HTR-8/SVneo (cell line): ENCODE measurements at regions not wholly inside any gene's neighbourhood (a gene's known extent, or its start where the extent isn't known, plus 50 kb on each side); places are given as distances from the start of the nearest gene placed in this dataset.

Source experiments
- DNase-seq: peaks from one replicate; pipeline ENCODE4 v3.0.0; 2011; ENCODE audit warnings: low spot score, mixed read lengths; ENCODE audit not compliant: insufficient read length
- FAIRE-seq: peaks from 2 replicates; lab custom pipeline; 2011; peaks lifted over from hg19 to GRCh38; lab: Jason Lieb, UNC

DNA sequence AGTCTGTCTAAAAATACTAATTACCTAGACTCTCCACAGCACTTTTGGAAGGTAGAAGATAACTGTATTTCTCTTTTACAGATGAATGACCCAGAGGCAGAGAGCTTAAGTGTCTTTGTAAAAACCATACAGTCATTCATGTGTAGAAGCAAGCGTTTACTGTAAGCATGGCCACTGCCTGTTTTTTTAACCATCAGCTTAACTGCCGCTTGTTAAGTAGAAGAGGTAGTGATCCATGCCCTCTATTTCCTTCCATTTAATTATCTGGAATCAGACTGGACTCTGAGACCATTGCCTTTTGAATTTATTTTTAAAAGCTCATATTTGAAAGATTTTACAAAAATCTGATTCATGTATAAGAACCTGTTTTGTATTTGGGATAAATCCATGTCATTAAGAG lies 111.2 kb upstream of the TECRL start:
- DNase-seq (no peak), FAIRE-seq (no peak)

DNA sequence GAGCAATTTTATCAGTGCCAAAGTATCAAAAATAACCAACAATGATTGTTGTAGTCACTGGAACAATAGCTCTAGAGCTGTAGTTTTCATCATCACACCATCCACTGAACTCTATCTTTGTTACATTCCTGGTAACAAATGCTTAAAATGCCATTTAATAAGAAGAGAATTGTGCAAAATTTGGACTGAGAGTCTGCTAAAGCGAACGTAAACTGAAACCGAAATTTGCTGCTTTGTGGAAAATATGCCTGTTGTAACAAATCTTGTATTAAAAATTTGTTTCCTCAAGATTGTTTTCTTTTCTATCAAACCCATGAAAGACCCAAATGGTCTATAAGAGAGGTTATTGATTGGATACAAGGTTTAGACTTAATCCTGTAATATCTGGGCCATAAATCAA lies 109.3 kb upstream of the TECRL start:
- DNase-seq (no peak), FAIRE-seq (no peak)

DNA sequence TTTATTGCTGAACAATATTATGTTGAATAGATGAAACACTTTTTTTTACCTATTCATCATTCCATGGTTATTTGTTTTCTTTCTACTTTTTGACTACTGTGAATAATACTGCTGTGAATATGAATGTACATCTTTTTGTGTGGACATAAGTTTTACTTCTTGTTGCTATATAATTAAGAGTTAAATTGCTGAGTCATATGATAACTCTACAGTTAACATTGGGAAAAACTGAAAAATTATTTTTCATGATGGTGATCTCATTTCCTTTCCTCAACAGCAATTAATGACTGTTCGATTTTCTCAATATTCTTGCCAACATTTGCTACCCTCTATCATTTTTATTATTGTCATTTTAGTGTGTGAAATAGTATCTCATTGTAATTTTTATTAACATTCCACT lies 106.9 kb upstream of the TECRL start:
- DNase-seq (no peak), FAIRE-seq (no peak)

DNA sequence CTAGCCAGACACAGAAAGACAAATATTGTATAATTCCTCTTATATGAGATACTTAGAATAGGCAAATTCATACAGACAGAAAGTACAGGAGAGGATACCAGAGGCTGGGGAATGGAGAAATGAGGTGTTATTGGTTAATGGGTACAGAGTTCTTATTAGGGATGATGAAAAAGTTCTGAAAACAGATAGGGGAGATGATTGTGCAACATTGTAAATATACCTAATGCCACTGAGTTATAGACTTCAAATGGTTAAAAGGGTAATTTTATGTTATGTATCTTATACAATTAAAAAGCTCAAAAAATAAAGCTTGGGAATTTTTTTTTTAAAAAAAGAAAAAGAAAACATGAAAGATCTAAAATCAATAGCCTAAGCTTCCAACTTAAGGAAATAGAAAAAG lies 98.8 kb upstream of the TECRL start:
- DNase-seq = no peak
- no peak for FAIRE-seq

DNA sequence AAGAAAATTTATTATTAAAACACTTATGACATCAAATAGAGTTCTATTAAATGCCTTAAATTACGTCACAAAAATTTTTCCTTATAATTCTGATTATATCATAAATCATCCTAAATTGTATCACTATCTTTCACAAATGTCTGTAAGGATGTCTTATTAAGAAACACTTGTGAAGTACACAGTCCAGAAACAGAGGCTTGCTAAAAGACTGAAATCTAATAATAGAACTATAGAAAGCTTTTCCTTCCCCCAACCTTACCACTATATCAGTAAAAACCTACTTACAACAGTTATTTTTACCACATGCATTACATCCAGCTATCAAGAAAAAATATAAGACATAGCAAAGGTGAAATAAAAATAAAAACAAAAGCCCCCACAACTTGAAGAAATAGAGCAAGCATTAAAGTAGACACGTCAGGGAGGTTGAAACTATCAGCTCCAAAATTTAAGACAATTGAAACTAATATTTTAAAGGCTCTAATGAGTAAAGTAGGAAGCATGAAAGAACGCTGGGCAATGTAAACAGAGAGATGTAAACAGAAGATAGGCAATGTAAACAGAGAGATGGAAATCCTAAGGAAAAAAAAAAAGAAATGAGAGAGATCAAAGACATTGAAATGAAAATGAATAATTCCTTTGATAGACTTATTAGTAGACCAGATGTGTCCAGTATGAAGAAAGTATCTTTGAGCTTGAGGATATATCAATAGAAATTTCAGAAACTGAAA lies 94.9 kb upstream of the TECRL start:
- no peak for DNase-seq
- FAIRE-seq = no peak

DNA sequence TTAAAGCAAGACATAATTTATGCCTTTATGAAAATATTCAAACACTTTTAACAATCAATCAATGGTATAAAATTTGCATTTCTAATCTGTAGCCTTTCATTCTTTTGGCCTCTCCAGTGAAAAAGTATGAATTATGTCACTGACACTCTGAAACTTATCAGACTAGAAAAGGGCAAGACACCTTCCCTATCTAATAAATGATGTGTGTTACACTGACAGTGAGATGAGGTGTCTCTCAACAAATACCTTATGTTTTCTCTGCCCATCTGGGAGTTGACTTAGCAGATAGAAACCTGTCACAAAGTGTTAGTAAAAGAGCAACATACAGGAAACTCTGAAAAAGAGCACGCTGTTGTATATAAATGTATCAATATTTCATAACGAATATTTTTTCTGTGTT lies 94.2 kb upstream of the TECRL start:
- FAIRE-seq (no peak), DNase-seq (no peak)

DNA sequence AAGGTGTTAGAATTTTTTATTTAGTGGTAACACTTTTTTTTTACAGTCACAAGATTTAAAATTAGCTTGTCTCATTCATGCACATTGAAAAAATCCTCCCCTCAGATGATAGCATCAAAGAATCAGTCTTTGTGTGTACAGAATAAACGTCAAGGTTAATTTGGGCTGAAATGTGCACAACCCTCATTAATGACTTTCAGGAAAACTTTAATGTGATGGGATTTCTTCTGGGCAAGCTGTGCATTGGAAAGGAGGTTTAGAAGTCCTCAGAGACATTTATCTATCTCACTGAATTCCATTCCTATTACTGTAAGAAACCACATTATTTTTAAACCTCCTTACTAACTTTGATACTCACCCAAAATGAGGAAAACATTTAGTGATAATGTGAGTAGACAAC lies 88.2 kb upstream of the TECRL start:
- DNase-seq = no peak
- FAIRE-seq = no peak

DNA sequence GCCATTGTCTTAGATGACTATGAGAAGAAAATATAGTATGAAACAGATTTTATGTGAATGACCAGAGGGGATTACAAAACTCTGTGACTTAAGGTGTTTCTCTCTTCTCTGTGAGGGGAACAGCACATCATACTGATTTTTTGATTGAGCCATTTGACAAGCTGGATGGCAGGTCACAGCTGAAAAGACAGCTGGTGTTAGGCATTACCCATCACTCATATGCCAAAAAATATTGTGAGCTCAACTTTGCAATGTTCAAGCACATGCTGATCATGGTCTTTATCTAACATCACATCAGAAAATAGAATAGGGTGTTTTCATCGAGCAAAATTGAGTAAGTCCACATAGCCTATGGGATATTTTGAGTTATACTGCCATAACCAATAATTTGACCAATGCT lies 86.7 kb upstream of the TECRL start:
- no peak for DNase-seq
- FAIRE-seq = no peak

DNA sequence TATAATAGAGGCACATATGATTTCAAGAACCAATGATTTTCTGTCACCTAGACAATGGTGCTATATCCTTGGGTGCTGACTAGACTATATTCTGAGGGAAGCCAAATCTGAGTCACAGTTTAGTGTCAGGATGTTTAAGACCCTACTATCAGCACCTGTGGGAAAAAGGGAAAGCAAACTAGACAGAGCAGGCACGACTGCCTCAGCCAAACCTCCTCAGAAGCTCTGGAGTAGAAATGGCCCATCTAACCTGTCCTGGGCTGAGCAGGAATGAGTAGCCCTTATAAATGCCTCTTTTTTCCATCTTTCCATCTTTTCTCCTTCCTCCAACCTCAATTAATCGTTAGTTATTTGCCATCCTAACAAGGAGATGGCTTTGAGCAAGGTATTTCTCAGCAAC lies 80.4 kb upstream of the TECRL start:
- FAIRE-seq (no peak), DNase-seq (no peak)

DNA sequence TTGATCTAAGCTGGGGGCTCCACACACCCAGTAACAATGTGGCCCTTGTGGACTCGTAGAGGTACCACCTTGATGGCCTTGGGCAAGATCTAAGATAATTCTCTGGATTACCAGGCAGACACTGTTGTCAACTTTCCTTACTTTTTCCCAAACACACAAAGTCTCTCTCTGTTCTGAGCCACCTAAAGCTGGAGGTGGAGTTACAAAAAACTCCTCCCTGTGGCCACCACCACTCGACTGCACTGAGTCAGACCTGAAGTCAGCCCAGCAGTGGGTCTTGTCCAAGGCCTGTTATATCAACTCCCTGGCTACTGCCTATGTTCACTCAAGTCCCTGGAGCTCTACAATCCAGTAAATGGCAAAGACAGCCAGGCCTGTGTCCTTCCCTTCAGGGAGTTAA lies 70.1 kb upstream of the TECRL start:
- no peak for DNase-seq
- FAIRE-seq = no peak

DNA sequence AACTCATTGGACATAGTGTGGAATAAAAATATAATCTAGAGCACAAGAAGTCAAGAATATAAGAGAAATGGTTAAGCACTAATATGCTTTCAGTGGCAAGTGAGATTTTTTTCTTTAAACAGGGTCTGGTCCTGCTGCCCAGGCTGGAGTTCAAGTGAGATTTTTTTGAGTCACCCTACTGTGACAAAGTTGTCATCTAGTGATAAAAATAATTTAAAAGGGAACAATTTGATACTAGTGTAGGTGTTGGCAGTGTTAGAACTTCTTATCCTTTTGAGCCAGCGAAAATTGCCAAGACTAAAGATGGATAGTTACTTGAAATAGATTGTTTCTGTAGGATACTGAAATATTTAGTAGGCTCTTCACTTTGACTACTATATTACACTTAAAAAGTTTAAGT lies 67.9 kb upstream of the TECRL start:
- DNase-seq = no peak
- FAIRE-seq = no peak

DNA sequence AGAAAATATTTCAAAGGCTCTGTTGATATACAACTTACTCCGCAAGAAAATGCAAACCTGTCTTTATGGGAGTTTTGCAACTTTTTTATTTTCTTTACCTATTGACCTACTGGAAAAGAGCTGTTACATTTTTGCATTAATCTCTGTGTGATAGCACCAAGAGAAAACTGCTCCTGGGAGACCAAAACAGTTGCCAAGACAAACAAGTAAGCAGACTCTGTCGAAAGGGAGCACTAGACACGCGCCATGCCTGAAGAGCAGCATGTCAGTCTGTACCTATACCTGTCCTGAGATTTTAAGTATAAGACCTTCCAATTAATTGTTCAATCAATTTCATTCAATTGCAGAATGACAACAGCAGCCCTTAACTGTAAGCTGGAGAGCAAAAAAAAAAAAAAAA lies 56.0 kb upstream of the TECRL start:
- DNase-seq (no peak), FAIRE-seq (no peak)

DNA sequence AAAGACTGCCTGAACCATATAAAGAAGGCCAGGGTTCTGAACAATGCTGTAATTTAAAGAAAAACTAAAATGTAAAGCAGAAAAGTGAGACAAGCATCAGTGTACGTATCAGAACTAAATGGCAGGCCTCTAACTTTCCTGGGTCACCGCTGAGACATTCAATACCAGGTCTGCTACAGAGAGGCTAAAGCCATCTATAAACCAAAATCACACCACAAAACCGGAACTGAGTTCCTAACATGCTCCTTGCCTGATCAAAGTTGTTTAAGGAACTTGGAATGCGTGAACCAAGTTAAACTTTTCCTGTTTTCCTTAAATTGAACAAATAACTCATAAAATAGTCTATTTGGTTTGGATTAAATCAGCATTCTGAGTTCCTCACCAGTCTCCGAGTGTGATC lies 55.3 kb upstream of the TECRL start:
- DNase-seq (no peak), FAIRE-seq (no peak)
